Astrocyte (in vitro differentiated cells and primary cell): ENCODE measurements at regions not wholly inside any gene's neighbourhood (a gene's known extent, or its start where the extent isn't known, plus 50 kb on each side); places are given as distances from the start of the nearest gene placed in this dataset.

ENCODE experiments used
- CTCF ChIP-seq: IDR thresholded peaks from 2 replicates; pipeline ENCODE4 v1.5.1; 2011; ENCODE audit warnings: low read depth, mild to moderate bottlenecking, inconsistent platforms, low read length, moderate library complexity; ENCODE audit not compliant: insufficient read depth
- EZH2 ChIP-seq: IDR thresholded peaks from 2 replicates; pipeline ENCODE4 v1.6.1; 2012; ENCODE audit warnings: mild to moderate bottlenecking, low read length, inconsistent platforms; ENCODE audit not compliant: insufficient read depth

DNA sequence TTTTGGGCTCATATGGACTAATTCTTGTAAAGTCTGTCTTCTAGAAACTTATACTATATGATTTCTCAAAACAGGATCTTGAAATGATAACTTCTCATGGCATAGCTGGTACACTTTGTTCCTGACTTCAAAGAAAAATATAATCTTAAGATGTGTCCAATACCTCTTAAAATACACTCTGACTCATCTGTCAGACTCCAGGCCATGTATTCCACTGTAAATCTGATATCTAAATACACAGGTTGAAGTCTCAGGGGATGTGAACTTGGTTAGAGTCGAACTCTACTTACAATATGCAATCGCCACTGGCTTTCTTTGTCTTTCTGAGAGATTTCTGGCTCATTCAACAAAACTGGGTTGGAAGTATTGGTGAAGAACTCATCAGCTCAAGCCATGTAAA lies 99.8 kb downstream of the LACC1 start:
- TF ChIP-seq CTCF = no peak
- TF ChIP-seq EZH2 = no peak
